22Rv1 (cell line): ENCODE measurements at regions not wholly inside any gene's neighbourhood (a gene's known extent, or its start where the extent isn't known, plus 50 kb on each side); places are given as distances from the start of the nearest gene placed in this dataset.

Experiments used
- CTCF ChIP-seq: fragments of 450-650 bp; IDR thresholded peaks from 2 replicates; pipeline ENCODE4 v1.5.1; 2017; ENCODE audit warnings: mild to moderate bottlenecking
- ZFX ChIP-seq: fragments of 450-650 bp; IDR thresholded peaks from 2 replicates; pipeline ENCODE4 v1.6.1; 2017; ENCODE audit warnings: antibody characterized with exemption, borderline replicate concordance

GRCh38 chr16:75922250-75922649 lies 196.0 kb upstream of the CPHXL start:
- TF ChIP-seq CTCF = no peak
- no peak for TF ChIP-seq ZFX
